NT2/D1 (cell line): ENCODE measurements at regions not wholly inside any gene's neighbourhood (a gene's known extent, or its start where the extent isn't known, plus 50 kb on each side); places are given as distances from the start of the nearest gene placed in this dataset.

ENCODE experiments used
- SUZ12 ChIP-seq: IDR thresholded peaks from 2 replicates; pipeline ENCODE4 v1.6.1; 2011; ENCODE audit not compliant: insufficient read length, insufficient read depth; ENCODE audit errors: extremely low read depth
- YY1 ChIP-seq: IDR thresholded peaks from 2 replicates; pipeline ENCODE4 v1.6.1; 2011; ENCODE audit not compliant: insufficient read length, insufficient read depth
- ZNF274 ChIP-seq: IDR thresholded peaks from 2 replicates; pipeline ENCODE4 v1.6.1; 2011; ENCODE audit warnings: mild to moderate bottlenecking, low read depth, low read length

DNA sequence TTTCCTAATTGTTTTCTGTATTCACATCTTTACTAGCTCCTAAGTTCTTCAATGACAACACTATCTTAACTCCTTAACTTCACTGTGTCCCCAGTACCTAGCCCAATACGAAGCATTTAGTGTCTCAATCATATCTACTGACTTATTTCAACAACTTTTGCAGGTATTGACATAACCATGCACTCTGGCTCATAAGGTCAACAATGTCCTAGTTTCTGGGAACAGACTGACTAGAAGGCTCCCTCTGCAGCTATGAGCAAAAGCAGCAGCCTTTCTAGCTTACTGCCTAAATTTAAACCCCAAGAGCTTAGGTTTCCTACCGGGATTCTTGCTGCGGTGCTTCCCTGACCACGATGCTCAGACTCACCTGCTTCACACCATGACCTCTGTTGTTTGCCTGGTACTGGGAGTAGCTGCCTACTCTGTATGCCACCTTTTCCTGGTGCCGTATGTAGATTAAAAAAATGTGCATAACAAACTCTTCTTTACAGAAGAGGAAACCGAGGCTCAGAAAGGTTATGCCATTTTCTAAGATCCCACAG is 767.7 kb downstream of the TUSC7 start:
- TF ChIP-seq YY1 (no peak), ZNF274 (no peak), SUZ12 (no peak)
